ENCODE measurements at regions not wholly inside any gene's neighbourhood (a gene's known extent, or its start where the extent isn't known, plus 50 kb on each side); places are given as distances from the start of the nearest gene placed in this dataset.

- H3K79me2 ChIP-seq (ENCODE audit: low read length) = no peaks in the 10 kb centered on the region
- H3K4me2 ChIP-seq (ENCODE audit: low read depth, low read length) = no peak overlapping the region
- H3K4me3 ChIP-seq (ENCODE audit: low read length) = no peak overlapping the region
- no peaks in the 10 kb centered on the region for H3K27me3 ChIP-seq (replicated peaks; ENCODE audit: insufficient read depth, low read length)
- no peaks in the 10 kb centered on the region for H3K36me3 ChIP-seq (replicated peaks; ENCODE audit: insufficient read depth, low read length)
- no peaks in the 10 kb centered on the region for H3K9me2 ChIP-seq (replicated peaks; ENCODE audit: insufficient read depth, low read length)
- no peaks in the 10 kb centered on the region for H3F3A ChIP-seq (ENCODE audit: insufficient read depth, low read length)
- TF ChIP-seq EZH2phosphoT487 (IDR thresholded peaks at IDR 0.05; ENCODE audit: low read length) (no peak), EZH2 (optimal IDR thresholded peaks at IDR 0.05; ENCODE audit: low read depth, low read length) (no peak), CTCF (IDR thresholded peaks at IDR 0.05; ENCODE audit: low read length) (no peak)
- H3K27ac ChIP-seq (ENCODE audit: low read length) = no peak overlapping the region
- no peaks in the 10 kb centered on the region for H4K20me1 ChIP-seq (ENCODE audit: insufficient read depth, low read length)
- H3K4me1 ChIP-seq (ENCODE audit: low read length) = no peaks in the 10 kb centered on the region
- no peak overlapping the region for H2AFZ ChIP-seq (ENCODE audit: low read length)
- no peak for DNase-seq
- no peak overlapping the region for H3K9ac ChIP-seq (ENCODE audit: low read length)
- H3K9me3 ChIP-seq (replicated peaks; ENCODE audit: insufficient read depth, low read length) = no peaks in the 10 kb centered on the region
Observed at GRCh38 chr10:44066527-44067255, 318.2 kb downstream of the CXCL12 start.

DNA sequence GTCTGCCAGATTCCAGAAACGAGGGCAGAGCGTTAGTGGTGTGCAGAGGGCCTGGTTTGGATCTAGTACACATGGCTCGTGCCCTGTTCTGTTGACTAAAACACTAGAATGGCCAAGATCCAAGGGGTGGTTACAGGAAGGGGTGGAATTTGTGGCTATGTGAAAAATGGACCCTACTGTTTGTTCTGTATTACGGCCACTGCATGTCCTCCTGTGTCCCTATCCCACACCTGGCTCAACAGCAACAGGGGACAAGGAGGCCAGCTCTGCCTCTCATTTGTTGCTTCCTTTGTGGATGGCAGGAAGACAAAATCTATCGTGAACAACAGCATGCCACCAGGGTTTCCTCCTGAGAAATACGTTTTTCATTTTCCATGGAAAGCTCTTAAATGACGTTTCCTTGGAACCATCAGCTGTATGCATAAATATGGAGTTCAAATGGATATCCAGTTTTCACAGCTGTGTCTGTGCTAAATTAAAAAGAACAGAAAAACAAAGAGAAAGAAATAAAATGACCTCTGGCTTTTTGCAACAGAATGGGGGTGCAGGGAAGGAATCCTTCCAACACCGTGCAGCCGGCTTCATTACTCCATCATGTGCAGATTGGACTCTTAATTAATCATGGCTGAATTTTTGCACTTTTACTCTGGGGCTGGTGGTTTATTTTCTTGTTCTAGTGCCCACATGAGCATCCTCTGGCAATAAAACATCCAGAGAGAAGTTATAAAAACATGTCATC, 318.9 kb downstream of the CXCL12 start:
- no peak overlapping the region for H3K4me3 ChIP-seq (ENCODE audit: low read length)
- DNase-seq = no peak
- no peak for TF ChIP-seq EZH2 (optimal IDR thresholded peaks at IDR 0.05; ENCODE audit: low read depth, low read length)
- no peak for TF ChIP-seq EZH2phosphoT487 (IDR thresholded peaks at IDR 0.05; ENCODE audit: low read length)
- no peak for TF ChIP-seq CTCF (IDR thresholded peaks at IDR 0.05; ENCODE audit: low read length)
- no peak overlapping the region for H3K27ac ChIP-seq (ENCODE audit: low read length)
- no peaks in the 10 kb centered on the region for H4K20me1 ChIP-seq (ENCODE audit: insufficient read depth, low read length)
- H3K4me1 ChIP-seq (ENCODE audit: low read length) = no peaks in the 10 kb centered on the region
- no peaks in the 10 kb centered on the region for H3K9me2 ChIP-seq (replicated peaks; ENCODE audit: insufficient read depth, low read length)
- H3K4me2 ChIP-seq (ENCODE audit: low read depth, low read length) = no peak overlapping the region
- H3K9me3 ChIP-seq (replicated peaks; ENCODE audit: insufficient read depth, low read length) = no peaks in the 10 kb centered on the region
- no peak overlapping the region for H2AFZ ChIP-seq (ENCODE audit: low read length)
- H3K36me3 ChIP-seq (replicated peaks; ENCODE audit: insufficient read depth, low read length) = no peaks in the 10 kb centered on the region
- no peaks in the 10 kb centered on the region for H3K79me2 ChIP-seq (ENCODE audit: low read length)
- no peaks in the 10 kb centered on the region for H3F3A ChIP-seq (ENCODE audit: insufficient read depth, low read length)
- H3K27me3 ChIP-seq (replicated peaks; ENCODE audit: insufficient read depth, low read length) = no peaks in the 10 kb centered on the region
- no peak overlapping the region for H3K9ac ChIP-seq (ENCODE audit: low read length)

DNA sequence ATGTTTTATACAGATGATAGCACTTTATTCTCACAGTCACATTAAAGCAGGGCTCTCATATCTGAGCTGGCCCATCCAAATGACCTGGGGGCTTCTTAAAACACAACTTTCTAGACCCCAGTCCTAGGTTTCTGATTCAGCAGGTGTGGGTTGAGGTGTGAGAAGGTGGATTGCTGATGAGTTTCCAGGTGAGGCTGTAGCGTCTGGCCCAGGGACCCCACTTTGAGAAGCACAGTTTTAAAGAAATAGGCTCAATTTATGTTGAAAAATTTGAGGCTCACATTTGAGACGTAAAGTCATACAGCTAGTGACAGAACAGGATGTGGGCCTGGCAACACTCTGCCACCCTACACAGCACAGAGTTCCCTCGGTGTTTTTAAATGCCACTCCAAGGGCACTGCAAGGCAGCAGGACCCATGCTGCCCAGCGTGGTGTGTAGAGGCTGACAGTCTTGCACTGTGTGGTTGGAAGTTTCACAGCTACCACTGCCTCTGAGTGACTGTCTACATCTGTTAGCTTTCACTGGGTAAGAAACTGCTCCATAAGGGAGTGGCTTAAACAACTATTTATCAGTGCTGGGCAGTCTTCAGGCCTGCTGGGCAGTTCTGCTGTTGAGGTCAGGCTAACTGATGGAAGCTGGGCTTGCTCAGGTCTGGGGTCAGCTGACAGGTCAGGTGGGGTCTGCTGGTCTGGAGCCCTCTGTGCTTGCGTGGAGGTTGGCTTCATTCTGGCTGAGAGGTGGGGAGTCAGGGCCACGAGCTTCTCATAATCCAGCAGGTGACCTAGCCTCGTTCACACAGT, 319.7 kb downstream of the CXCL12 start:
- Histone ChIP-seq H3K4me1 (ENCODE audit: low read length) (no peaks in the 10 kb centered on the region), H4K20me1 (ENCODE audit: insufficient read depth, low read length) (no peaks in the 10 kb centered on the region), H3K27me3 (replicated peaks; ENCODE audit: insufficient read depth, low read length) (no peaks in the 10 kb centered on the region), H3F3A (ENCODE audit: insufficient read depth, low read length) (no peaks in the 10 kb centered on the region), H3K4me3 (ENCODE audit: low read length) (no peak overlapping the region), H3K36me3 (replicated peaks; ENCODE audit: insufficient read depth, low read length) (no peaks in the 10 kb centered on the region), H3K4me2 (ENCODE audit: low read depth, low read length) (no peak overlapping the region), H3K79me2 (ENCODE audit: low read length) (no peaks in the 10 kb centered on the region), H2AFZ (ENCODE audit: low read length) (no peak overlapping the region), H3K9me3 (replicated peaks; ENCODE audit: insufficient read depth, low read length) (no peaks in the 10 kb centered on the region), H3K27ac (ENCODE audit: low read length) (no peak overlapping the region), H3K9ac (ENCODE audit: low read length) (no peak overlapping the region), H3K9me2 (replicated peaks; ENCODE audit: insufficient read depth, low read length) (no peaks in the 10 kb centered on the region)
- TF ChIP-seq EZH2phosphoT487 (IDR thresholded peaks at IDR 0.05; ENCODE audit: low read length) = no peak
- TF ChIP-seq EZH2 (optimal IDR thresholded peaks at IDR 0.05; ENCODE audit: low read depth, low read length) = no peak
- no peak for TF ChIP-seq CTCF (IDR thresholded peaks at IDR 0.05; ENCODE audit: low read length)
- no peak for DNase-seq
